Vagina (tissue), 2 donors: ENCODE measurements at regions not wholly inside any gene's neighbourhood (a gene's known extent, or its start where the extent isn't known, plus 50 kb on each side); places are given as distances from the start of the nearest gene placed in this dataset.

Source experiments
- CTCF ChIP-seq, 3 experiments: fragments of 450-650 bp in 2 of 3; fragments of 200-600 bp in 1 of 3; sonication (generic) in 1 of 3; IDR thresholded peaks; one replicate each; pipeline ENCODE4 v1.5.1; 2017 to 2019; ENCODE audit warnings: antibody characterized with exemption in 3 of 3, mild to moderate bottlenecking in 2 of 3, moderate library complexity in 2 of 3
- POLR2A ChIP-seq, 2 donors: fragments of 450-650 bp; IDR thresholded peaks; one replicate each; pipeline ENCODE4 v1.6.1; 2017; ENCODE audit warnings: antibody characterized with exemption in 2 of 2, mild to moderate bottlenecking in 2 of 2, moderate library complexity in 2 of 2
- POLR2AphosphoS5 ChIP-seq, 2 donors: sonication (generic); formaldehyde crosslinking; IDR thresholded peaks; one replicate each; pipeline ENCODE4 v1.9.0; 2017; ENCODE audit warnings: antibody characterized with exemption in 2 of 2, mild to moderate bottlenecking in 2 of 2, low read depth in 1 of 2; ENCODE audit not compliant: insufficient read depth in 1 of 2

GRCh38 chr7:42315103-42315502 lies 78.1 kb upstream of the GLI3 start:
- TF ChIP-seq CTCF (IDR thresholded peaks at IDR 0.05) (no peak), POLR2AphosphoS5 (IDR thresholded peaks at IDR 0.05; ENCODE audit: insufficient read depth in 1 of 2, low read depth in 1 of 2) (no peak), POLR2A (IDR thresholded peaks at IDR 0.05) (no peak)
